K562 (cell line): ENCODE measurements at regions not wholly inside any gene's neighbourhood (a gene's known extent, or its start where the extent isn't known, plus 50 kb on each side); places are given as distances from the start of the nearest gene placed in this dataset.

ENCODE experiments used
- ARNT ChIP-seq, 2 experiments: fragments of 450-650 bp; IDR thresholded peaks; 2 replicates each; pipeline ENCODE4 v1.6.1; 2016; ENCODE audit warnings: mild to moderate bottlenecking in 1 of 2
- EZH2 ChIP-seq: IDR thresholded peaks from 2 replicates; pipeline ENCODE4 v1.6.1; 2012; ENCODE audit warnings: low read depth, mild to moderate bottlenecking, inconsistent platforms, low read length, borderline replicate concordance
- FOXJ3 ChIP-seq: sonication (generic); formaldehyde crosslinking; IDR thresholded peaks from 2 replicates; pipeline ENCODE4 v1.4.0; 2020; ENCODE audit warnings: mild to moderate bottlenecking, missing genetic modification reagents
- KDM1A ChIP-seq, 2 experiments: fragments of 450-650 bp; IDR thresholded peaks; 2 replicates each; pipeline ENCODE4 v1.6.1; 2016; ENCODE audit warnings: mild to moderate bottlenecking in 2 of 2
- SMAD2 ChIP-seq: fragments of 150-350 bp; IDR thresholded peaks from 2 replicates; pipeline ENCODE4 v1.6.1; 2014; ENCODE audit warnings: low read depth, mild to moderate bottlenecking, low read length
- TEAD1 ChIP-seq, 2 experiments: fragments of 450-650 bp in 1 of 2; sonication (generic) in 1 of 2; formaldehyde crosslinking; IDR thresholded peaks; 2 replicates each; pipeline versions ENCODE4 v1.4.0 to v1.8.0; 2020 to 2022; ENCODE audit warnings: mild to moderate bottlenecking in 2 of 2, missing genetic modification reagents in 1 of 2
- TGIF2 ChIP-seq: sonication (generic); formaldehyde crosslinking; IDR thresholded peaks from 2 replicates; pipeline ENCODE4 v1.8.1; 2022; ENCODE audit warnings: mild to moderate bottlenecking, missing genetic modification reagents, moderate library complexity
- ZNF277 ChIP-seq: fragments of 250-450 bp; sonication (Bioruptor Pico); IDR thresholded peaks from 2 replicates; pipeline ENCODE4 v1.8.0; 2022; ENCODE audit warnings: inconsistent platforms, mild to moderate bottlenecking, moderate library complexity, borderline replicate concordance
- TF ChIP-seq, protein P1 (sequence below): fragments of 150-350 bp; IDR thresholded peaks from 2 replicates; pipeline ENCODE4 v1.6.1; 2014; ENCODE audit warnings: low read depth, mild to moderate bottlenecking, low read length, borderline replicate concordance
- TF ChIP-seq, protein P2 (sequence below), 3 experiments: IDR thresholded peaks in 2 of 3; conservative IDR thresholded peaks in 1 of 3; 2 replicates each; pipeline ENCODE4 v1.5.1; 2011 to 2012; ENCODE audit warnings: low read length in 3 of 3, mild to moderate bottlenecking in 3 of 3, control low read depth in 2 of 3, improper control_type of control experiment in 1 of 3, inconsistent platforms in 1 of 3, low read depth in 1 of 3, mixed read lengths in 1 of 3, moderate library complexity in 1 of 3; ENCODE audit not compliant: insufficient read depth in 2 of 3
- TF ChIP-seq, protein P3 (sequence below): IDR thresholded peaks from 2 replicates; pipeline ENCODE4 v1.6.1; 2016; ENCODE audit warnings: missing genetic modification characterization, missing compliant biosample characterization

DNA sequence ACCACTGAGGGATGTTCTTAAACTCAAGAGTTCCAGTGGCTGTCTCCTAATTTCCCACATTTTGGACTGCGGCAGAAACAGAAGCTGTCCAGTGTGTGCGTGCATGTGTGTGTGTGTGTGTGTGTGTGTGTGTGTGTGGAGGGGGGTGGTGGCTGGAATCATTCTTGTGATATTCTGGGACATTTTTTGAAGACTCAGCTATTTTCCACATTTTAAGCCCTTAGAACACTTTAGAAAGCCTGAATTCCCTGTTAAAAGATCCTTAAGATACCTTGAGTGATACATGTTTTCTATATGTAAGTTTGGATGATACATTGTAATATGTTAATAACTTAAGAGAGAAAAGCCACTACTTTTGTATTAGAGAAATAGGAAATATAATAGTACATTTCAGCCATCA, 636.4 kb downstream of the PLPP3 start:
- TF ChIP-seq SMAD2 (no peak), TEAD1 (CRISPR knock-in tag; IDR thresholded peaks at IDR 0.05) (no peak), ARNT (IDR thresholded peaks at IDR 0.05) (no peak), EZH2 (no peak), FOXJ3 (CRISPR knock-in tag) (no peak), ZNF277 (CRISPR knock-in tag) (no peak), KDM1A (IDR thresholded peaks at IDR 0.05) (no peak), TGIF2 (CRISPR knock-in tag) (no peak)
- TF ChIP-seq, protein P1, sequence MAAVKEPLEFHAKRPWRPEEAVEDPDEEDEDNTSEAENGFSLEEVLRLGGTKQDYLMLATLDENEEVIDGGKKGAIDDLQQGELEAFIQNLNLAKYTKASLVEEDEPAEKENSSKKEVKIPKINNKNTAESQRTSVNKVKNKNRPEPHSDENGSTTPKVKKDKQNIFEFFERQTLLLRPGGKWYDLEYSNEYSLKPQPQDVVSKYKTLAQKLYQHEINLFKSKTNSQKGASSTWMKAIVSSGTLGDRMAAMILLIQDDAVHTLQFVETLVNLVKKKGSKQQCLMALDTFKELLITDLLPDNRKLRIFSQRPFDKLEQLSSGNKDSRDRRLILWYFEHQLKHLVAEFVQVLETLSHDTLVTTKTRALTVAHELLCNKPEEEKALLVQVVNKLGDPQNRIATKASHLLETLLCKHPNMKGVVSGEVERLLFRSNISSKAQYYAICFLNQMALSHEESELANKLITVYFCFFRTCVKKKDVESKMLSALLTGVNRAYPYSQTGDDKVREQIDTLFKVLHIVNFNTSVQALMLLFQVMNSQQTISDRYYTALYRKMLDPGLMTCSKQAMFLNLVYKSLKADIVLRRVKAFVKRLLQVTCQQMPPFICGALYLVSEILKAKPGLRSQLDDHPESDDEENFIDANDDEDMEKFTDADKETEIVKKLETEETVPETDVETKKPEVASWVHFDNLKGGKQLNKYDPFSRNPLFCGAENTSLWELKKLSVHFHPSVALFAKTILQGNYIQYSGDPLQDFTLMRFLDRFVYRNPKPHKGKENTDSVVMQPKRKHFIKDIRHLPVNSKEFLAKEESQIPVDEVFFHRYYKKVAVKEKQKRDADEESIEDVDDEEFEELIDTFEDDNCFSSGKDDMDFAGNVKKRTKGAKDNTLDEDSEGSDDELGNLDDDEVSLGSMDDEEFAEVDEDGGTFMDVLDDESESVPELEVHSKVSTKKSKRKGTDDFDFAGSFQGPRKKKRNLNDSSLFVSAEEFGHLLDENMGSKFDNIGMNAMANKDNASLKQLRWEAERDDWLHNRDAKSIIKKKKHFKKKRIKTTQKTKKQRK: no peak
- TF ChIP-seq, protein P2, sequence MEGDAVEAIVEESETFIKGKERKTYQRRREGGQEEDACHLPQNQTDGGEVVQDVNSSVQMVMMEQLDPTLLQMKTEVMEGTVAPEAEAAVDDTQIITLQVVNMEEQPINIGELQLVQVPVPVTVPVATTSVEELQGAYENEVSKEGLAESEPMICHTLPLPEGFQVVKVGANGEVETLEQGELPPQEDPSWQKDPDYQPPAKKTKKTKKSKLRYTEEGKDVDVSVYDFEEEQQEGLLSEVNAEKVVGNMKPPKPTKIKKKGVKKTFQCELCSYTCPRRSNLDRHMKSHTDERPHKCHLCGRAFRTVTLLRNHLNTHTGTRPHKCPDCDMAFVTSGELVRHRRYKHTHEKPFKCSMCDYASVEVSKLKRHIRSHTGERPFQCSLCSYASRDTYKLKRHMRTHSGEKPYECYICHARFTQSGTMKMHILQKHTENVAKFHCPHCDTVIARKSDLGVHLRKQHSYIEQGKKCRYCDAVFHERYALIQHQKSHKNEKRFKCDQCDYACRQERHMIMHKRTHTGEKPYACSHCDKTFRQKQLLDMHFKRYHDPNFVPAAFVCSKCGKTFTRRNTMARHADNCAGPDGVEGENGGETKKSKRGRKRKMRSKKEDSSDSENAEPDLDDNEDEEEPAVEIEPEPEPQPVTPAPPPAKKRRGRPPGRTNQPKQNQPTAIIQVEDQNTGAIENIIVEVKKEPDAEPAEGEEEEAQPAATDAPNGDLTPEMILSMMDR (IDR thresholded peaks at IDR 0.05 in 2 of 3, conservative IDR thresholded peaks at IDR 0.05 in 1 of 3; ENCODE audit: insufficient read depth in 2 of 3, low read depth in 1 of 3, low read length in 3 of 3): no peak
- TF ChIP-seq, protein P3, sequence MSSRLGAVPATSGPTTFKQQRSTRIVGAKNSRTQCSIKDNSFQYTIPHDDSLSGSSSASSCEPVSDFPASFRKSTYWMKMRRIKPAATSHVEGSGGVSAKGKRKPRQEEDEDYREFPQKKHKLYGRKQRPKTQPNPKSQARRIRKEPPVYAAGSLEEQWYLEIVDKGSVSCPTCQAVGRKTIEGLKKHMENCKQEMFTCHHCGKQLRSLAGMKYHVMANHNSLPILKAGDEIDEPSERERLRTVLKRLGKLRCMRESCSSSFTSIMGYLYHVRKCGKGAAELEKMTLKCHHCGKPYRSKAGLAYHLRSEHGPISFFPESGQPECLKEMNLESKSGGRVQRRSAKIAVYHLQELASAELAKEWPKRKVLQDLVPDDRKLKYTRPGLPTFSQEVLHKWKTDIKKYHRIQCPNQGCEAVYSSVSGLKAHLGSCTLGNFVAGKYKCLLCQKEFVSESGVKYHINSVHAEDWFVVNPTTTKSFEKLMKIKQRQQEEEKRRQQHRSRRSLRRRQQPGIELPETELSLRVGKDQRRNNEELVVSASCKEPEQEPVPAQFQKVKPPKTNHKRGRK (tag): no peak
